OCI-LY3 (cell line): ENCODE measurements at regions not wholly inside any gene's neighbourhood (a gene's known extent, or its start where the extent isn't known, plus 50 kb on each side); places are given as distances from the start of the nearest gene placed in this dataset.

Source experiments
- CTCF ChIP-seq: fragments of 200-600, 300-600 bp; sonication (generic); IDR thresholded peaks from 2 replicates; pipeline ENCODE4 v1.5.1; 2014; ENCODE audit warnings: antibody characterized with exemption, low read length, low read depth
- EZH2phosphoT487 ChIP-seq: fragments of 200-600 bp; shearing (Covaris generic); IDR thresholded peaks from 2 replicates; pipeline ENCODE4 v1.6.1; 2018; ENCODE audit warnings: antibody characterized with exemption, mixed run types, low read depth

GRCh38 chr12:27158297-27158696 is 75.9 kb upstream of the C12orf71 start:
- no peak for TF ChIP-seq CTCF
- TF ChIP-seq EZH2phosphoT487: no peak
